ENCODE measurements at regions not wholly inside any gene's neighbourhood (a gene's known extent, or its start where the extent isn't known, plus 50 kb on each side); places are given as distances from the start of the nearest gene placed in this dataset.

GRCh38 chr2:192443831-192444230 is 249.1 kb upstream of the TMEFF2 start:
- no peak for TF ChIP-seq CBX8 (IDR thresholded peaks at IDR 0.05)
- no peak for TF ChIP-seq CHD4 (IDR thresholded peaks at IDR 0.05; ENCODE audit: borderline replicate concordance)
- no peak for TF ChIP-seq CTCF (IDR thresholded peaks at IDR 0.05)
- TF ChIP-seq NR3C1 (IDR thresholded peaks at IDR 0.05) = no peak
